A549 (cell line): ENCODE measurements at regions not wholly inside any gene's neighbourhood (a gene's known extent, or its start where the extent isn't known, plus 50 kb on each side); places are given as distances from the start of the nearest gene placed in this dataset.

Source experiments
- ATAC-seq, 2 experiments: fragments of 200-7000 bp in 1 of 2; fragments of >200 bp in 1 of 2; cut with Nextera tagmentation in 1 of 2; cut with Tn5 transposase in 1 of 2; 3 replicates each; pipeline versions ENCODE4 v1.8.0 to v1.9.1; 2018 to 2020; ENCODE audit warnings: mild to moderate bottlenecking in 1 of 2, moderate library complexity in 1 of 2
- CTCF ChIA-PET: fragments of 300-600 bp; sonication (Branson Sonifier 250); formaldehyde crosslinking; extraction: SDS; loops from one replicate; lab custom pipeline; 2021; ENCODE audit warnings: antibody characterized with exemption, inconsistent platforms; lab: Yijun Ruan, JAX
- POLR2A ChIA-PET: fragments of 350-600 bp; formaldehyde crosslinking; extraction: SDS; loops from one replicate; lab custom pipeline; 2021; ENCODE audit warnings: antibody characterized with exemption, inconsistent platforms; lab: Yijun Ruan, JAX
- DNase-seq, 2 experiments: peaks; one replicate each; pipeline versions ENCODE4 v3.0.0 to v3.0.0-alpha.2; 2011 to 2016; ENCODE audit warnings: low read depth in 1 of 2, low spot score in 1 of 2
- FAIRE-seq: peaks from 2 replicates; lab custom pipeline; 2011; peaks lifted over from hg19 to GRCh38; lab: Jason Lieb, UNC
- H3K27ac ChIP-seq, 2 experiments: fragments of >200 bp; sonication (Bioruptor Twin); formaldehyde crosslinking; 3 replicates each; pipeline ENCODE4 v1.5.1; 2016 to 2017
- H3K4me1 ChIP-seq: fragments of >200 bp; sonication (Bioruptor Twin); formaldehyde crosslinking; 3 replicates; pipeline ENCODE4 v1.6.1; 2016
- H3K4me2 ChIP-seq: fragments of >200 bp; sonication (Bioruptor Twin); formaldehyde crosslinking; 3 replicates; pipeline ENCODE4 v1.6.1; 2016
- H3K4me3 ChIP-seq: fragments of >200 bp; sonication (Bioruptor Twin); formaldehyde crosslinking; 3 replicates; pipeline ENCODE4 v1.5.1; 2016
- H3K9me3 ChIP-seq: fragments of >200 bp; sonication (Bioruptor Twin); formaldehyde crosslinking; 3 replicates; pipeline ENCODE4 v1.6.1; 2016
- BHLHE40 ChIP-seq: IDR thresholded peaks from 2 replicates; pipeline ENCODE4 v1.6.1; 2012; ENCODE audit warnings: low read depth, low read length, inconsistent platforms
- CBX2 ChIP-seq: fragments of 200-600 bp; sonication (generic); IDR thresholded peaks from 2 replicates; pipeline ENCODE4 v1.6.1; 2016; ENCODE audit warnings: low read depth, mild to moderate bottlenecking, borderline replicate concordance
- CEBPB ChIP-seq, 2 experiments: fragments of >200 bp in 1 of 2; sonication (Bioruptor Twin) in 1 of 2; formaldehyde crosslinking in 1 of 2; IDR thresholded peaks; 2 replicates each; pipeline ENCODE4 v1.6.1; 2012 to 2016
- CHD2 ChIP-seq: fragments of 150-350 bp; IDR thresholded peaks from 2 replicates; pipeline ENCODE4 v1.6.1; 2014; ENCODE audit warnings: low read length; ENCODE audit not compliant: partially characterized antibody
- EP300 ChIP-seq, 2 experiments: fragments of >200 bp; sonication (Bioruptor Twin); formaldehyde crosslinking; IDR thresholded peaks; 2 replicates in 1 of 2; 3 replicates in 1 of 2; pipeline ENCODE4 v1.6.1; 2016 to 2017
- ESRRA ChIP-seq: fragments of 150-350 bp; IDR thresholded peaks from 2 replicates; pipeline ENCODE4 v1.6.1; 2014; ENCODE audit warnings: mild to moderate bottlenecking, low read length, borderline replicate concordance
- GATA3 ChIP-seq: IDR thresholded peaks from 2 replicates; pipeline ENCODE4 v1.6.1; 2012; ENCODE audit warnings: borderline replicate concordance
- HDAC2 ChIP-seq: fragments of 200-600 bp; sonication (generic); IDR thresholded peaks from 2 replicates; pipeline ENCODE4 v1.6.1; 2016
- HEYL ChIP-seq: fragments of 250-450 bp; sonication (Bioruptor Pico); IDR thresholded peaks from 2 replicates; pipeline ENCODE4 v1.8.0; 2021; ENCODE audit warnings: mild to moderate bottlenecking, moderate library complexity
- HOXA7 ChIP-seq: fragments of 250-450 bp; sonication (Bioruptor Pico); IDR thresholded peaks from 2 replicates; pipeline ENCODE4 v1.5.0; 2020; ENCODE audit warnings: mild to moderate bottlenecking, moderate library complexity
- KDM5A ChIP-seq: fragments of 200-600 bp; sonication (generic); IDR thresholded peaks from 2 replicates; pipeline ENCODE4 v1.6.1; 2016; ENCODE audit warnings: antibody characterized with exemption, mild to moderate bottlenecking
- MAFK ChIP-seq: fragments of 450-650 bp; IDR thresholded peaks from 2 replicates; pipeline ENCODE4 v1.6.1; 2014; ENCODE audit not compliant: partially characterized antibody
- NPAS2 ChIP-seq: fragments of 250-450 bp; sonication (Bioruptor Pico); IDR thresholded peaks from 2 replicates; pipeline ENCODE4 v1.8.0; 2022; ENCODE audit warnings: mild to moderate bottlenecking, moderate library complexity, borderline replicate concordance
- POLR2A ChIP-seq: IDR thresholded peaks from 2 replicates; pipeline ENCODE4 v1.6.1; 2012; ENCODE audit warnings: mild to moderate bottlenecking, low read length
- POLR2AphosphoS2 ChIP-seq: conservative IDR thresholded peaks from 2 replicates; pipeline ENCODE4 v1.6.1; 2012; ENCODE audit warnings: low read length, improper control_type of control experiment, inconsistent platforms
- RARB ChIP-seq: fragments of 250-450 bp; sonication (Bioruptor Pico); IDR thresholded peaks from 2 replicates; pipeline ENCODE4 v1.8.0; 2021; ENCODE audit warnings: mild to moderate bottlenecking, moderate library complexity
- RCOR1 ChIP-seq: fragments of 150-350 bp; IDR thresholded peaks from 2 replicates; pipeline ENCODE4 v1.6.1; 2014; ENCODE audit warnings: antibody characterized with exemption, low read length, low read depth
- SREBF2 ChIP-seq: fragments of 450-650 bp; IDR thresholded peaks from 2 replicates; pipeline ENCODE4 v1.6.1; 2014; ENCODE audit warnings: mild to moderate bottlenecking, moderate library complexity
- TFCP2L1 ChIP-seq: fragments of 250-450 bp; sonication (Bioruptor Pico); IDR thresholded peaks from 2 replicates; pipeline ENCODE4 v1.5.0; 2021; ENCODE audit warnings: mild to moderate bottlenecking
- TP53 ChIP-seq: fragments of 250-450 bp; sonication (Bioruptor Pico); IDR thresholded peaks from 2 replicates; pipeline ENCODE4 v1.5.0; 2021; ENCODE audit warnings: mild to moderate bottlenecking, moderate library complexity
- ZFP36 ChIP-seq: fragments of 450-650 bp; IDR thresholded peaks from 2 replicates; pipeline ENCODE4 v1.6.1; 2014; ENCODE audit warnings: borderline replicate concordance; ENCODE audit not compliant: partially characterized antibody
- WGBS: methylation state at CpG from one replicate; pipeline ENCODE4 v1.1.6; 2017; ENCODE audit errors: missing lambda C conversion rate; 5-methylcytosine and 5-hydroxymethylcytosine counted together
- TF ChIP-seq, protein P1 (sequence below): fragments of >200 bp; sonication (Bioruptor Twin); formaldehyde crosslinking; IDR thresholded peaks from 3 replicates; pipeline ENCODE4 v1.5.1; 2016
- TF ChIP-seq, protein P2 (sequence below): fragments of >200 bp; sonication (Bioruptor Twin); formaldehyde crosslinking; IDR thresholded peaks from 2 replicates; pipeline ENCODE4 v1.6.1; 2016

DNA sequence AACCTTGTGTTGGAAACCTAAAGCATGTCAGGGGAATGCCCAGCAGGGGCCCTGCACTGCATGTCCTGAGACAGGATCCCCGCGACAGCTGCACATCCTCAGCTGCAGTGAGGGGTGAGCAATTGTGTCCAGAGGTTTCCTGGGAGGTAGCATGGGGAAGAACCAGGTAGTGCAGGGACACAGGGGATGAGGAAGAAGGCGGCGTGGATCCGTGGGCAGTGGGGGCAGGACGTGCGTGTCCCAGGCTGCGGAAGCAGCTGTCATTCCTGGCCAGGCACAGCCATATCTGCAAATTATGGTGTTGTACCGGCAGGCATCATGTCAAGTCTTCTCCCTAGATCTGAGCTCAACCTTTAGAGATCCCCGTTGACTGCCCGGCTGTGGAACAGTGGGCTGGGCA is 238.2 kb upstream of the MYT1L start:
- TF ChIP-seq MAFK (no peak), ESRRA (no peak)
- ATAC-seq (no peak), DNase-seq (no peak), FAIRE-seq (no peak)
- Histone ChIP-seq H3K4me1 (no peaks in the 10 kb centered on the region), H3K9me3 (peaks cover 22% of the 10 kb centered on the region), H3K4me3 (no peak overlapping the region), H3K4me2 (no peak overlapping the region), H3K27ac (no peak overlapping the region)
- CTCF ChIA-PET: no interaction called here
- POLR2A ChIA-PET: no interaction called here
- 33% methylated on average over 11 of the region's 11 CpGs for WGBS

DNA sequence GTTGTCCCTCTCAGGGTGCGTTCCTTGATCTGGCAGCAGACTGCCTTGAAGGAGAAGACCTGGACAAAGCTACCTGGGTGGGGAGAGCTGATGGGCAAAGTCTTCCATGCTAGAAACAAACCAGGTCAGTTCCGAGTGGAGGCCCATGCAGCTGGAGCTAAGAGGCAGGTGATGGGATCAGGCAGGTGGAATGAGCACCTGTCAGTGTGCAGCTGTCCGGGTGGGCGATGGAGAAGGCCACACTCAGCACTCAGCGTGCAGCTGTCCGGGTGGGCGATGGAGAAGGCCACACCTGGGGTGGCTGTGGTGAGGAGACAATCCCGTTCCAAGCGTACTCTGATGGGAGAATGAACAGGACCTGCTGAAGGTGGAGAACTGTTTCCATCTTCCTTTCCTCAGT is 237.3 kb upstream of the MYT1L start:
- no peak for ATAC-seq
- ChIA-PET CTCF (no interaction called here), POLR2A (no interaction called here)
- 14% methylated on average over 9 of the region's 9 CpGs for WGBS
- no peak for DNase-seq
- Histone ChIP-seq H3K4me3 (no peak overlapping the region), H3K27ac (no peak overlapping the region), H3K4me1 (no peaks in the 10 kb centered on the region), H3K9me3 (peaks cover 14% of the 10 kb centered on the region), H3K4me2 (no peak overlapping the region)
- no peak for FAIRE-seq
- no peak for TF ChIP-seq GATA3
- no peak for TF ChIP-seq BHLHE40
- TF ChIP-seq CBX2: no peak
- TF ChIP-seq, protein P1, sequence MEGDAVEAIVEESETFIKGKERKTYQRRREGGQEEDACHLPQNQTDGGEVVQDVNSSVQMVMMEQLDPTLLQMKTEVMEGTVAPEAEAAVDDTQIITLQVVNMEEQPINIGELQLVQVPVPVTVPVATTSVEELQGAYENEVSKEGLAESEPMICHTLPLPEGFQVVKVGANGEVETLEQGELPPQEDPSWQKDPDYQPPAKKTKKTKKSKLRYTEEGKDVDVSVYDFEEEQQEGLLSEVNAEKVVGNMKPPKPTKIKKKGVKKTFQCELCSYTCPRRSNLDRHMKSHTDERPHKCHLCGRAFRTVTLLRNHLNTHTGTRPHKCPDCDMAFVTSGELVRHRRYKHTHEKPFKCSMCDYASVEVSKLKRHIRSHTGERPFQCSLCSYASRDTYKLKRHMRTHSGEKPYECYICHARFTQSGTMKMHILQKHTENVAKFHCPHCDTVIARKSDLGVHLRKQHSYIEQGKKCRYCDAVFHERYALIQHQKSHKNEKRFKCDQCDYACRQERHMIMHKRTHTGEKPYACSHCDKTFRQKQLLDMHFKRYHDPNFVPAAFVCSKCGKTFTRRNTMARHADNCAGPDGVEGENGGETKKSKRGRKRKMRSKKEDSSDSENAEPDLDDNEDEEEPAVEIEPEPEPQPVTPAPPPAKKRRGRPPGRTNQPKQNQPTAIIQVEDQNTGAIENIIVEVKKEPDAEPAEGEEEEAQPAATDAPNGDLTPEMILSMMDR: no peak
- no peak for TF ChIP-seq ZFP36
- no peak for TF ChIP-seq POLR2A
- no peak for TF ChIP-seq NPAS2
- no peak for TF ChIP-seq CHD2
- TF ChIP-seq ESRRA: no peak
- no peak for TF ChIP-seq EP300 (IDR thresholded peaks at IDR 0.05)
- no peak for TF ChIP-seq CEBPB (IDR thresholded peaks at IDR 0.05)

DNA sequence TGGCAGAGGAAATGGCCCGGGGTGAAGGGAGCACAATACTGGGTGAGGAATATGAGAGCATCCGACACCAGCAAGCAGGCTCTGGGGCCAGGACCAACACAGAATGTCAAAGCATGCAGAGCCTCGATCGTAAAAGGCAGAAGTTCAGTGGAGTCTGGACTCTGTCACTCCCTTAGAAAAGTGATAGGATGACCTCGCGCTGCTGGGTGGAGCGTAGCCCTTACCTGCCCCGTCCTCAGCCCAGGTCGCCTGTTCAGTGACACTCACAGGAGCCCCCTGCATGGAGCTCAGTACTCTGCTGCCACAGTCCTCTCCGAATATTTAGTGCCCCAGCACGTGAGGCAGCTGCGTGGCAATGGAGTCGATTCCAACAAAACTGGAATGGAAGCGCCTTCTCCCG is 236.7 kb upstream of the MYT1L start:
- Histone ChIP-seq H3K4me3 (no peak overlapping the region), H3K4me2 (no peak overlapping the region), H3K4me1 (no peaks in the 10 kb centered on the region), H3K27ac (no peak overlapping the region), H3K9me3 (peaks cover 9% of the 10 kb centered on the region; the same call in 1 of the 3 replicates)
- ChIA-PET CTCF (no interaction called here), POLR2A (no interaction called here)
- TF ChIP-seq HDAC2: no peak
- TF ChIP-seq TP53: no peak
- TF ChIP-seq TFCP2L1 (CRISPR knock-in tag): no peak
- no peak for TF ChIP-seq KDM5A
- TF ChIP-seq POLR2AphosphoS2: no peak
- TF ChIP-seq, protein P2, sequence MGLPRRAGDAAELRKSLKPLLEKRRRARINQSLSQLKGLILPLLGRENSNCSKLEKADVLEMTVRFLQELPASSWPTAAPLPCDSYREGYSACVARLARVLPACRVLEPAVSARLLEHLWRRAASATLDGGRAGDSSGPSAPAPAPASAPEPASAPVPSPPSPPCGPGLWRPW: no peak
- no peak for TF ChIP-seq RARB (CRISPR knock-in tag)
- TF ChIP-seq ZFP36: no peak
- no peak for TF ChIP-seq CBX2
- TF ChIP-seq RCOR1: no peak
- TF ChIP-seq HOXA7 (CRISPR knock-in tag): no peak
- TF ChIP-seq EP300 (IDR thresholded peaks at IDR 0.05): no peak
- no peak for TF ChIP-seq SREBF2
- TF ChIP-seq HEYL (CRISPR knock-in tag): no peak
- ATAC-seq (no peak), DNase-seq (no peak), FAIRE-seq (no peak)
- WGBS: 31% methylated on average over 15 of the region's 15 CpGs
